BJ (cell line): ENCODE measurements at regions not wholly inside any gene's neighbourhood (a gene's known extent, or its start where the extent isn't known, plus 50 kb on each side); places are given as distances from the start of the nearest gene placed in this dataset.

Source experiments
- CTCF ChIA-PET: fragments of 350-600 bp; formaldehyde crosslinking; extraction: SDS; loops from one replicate; lab custom pipeline; 2021; ENCODE audit warnings: antibody characterized with exemption, inconsistent platforms; lab: Yijun Ruan, JAX
- POLR2A ChIA-PET: fragments of 300-600 bp; sonication (Branson Sonifier 250); formaldehyde crosslinking; extraction: SDS; loops from one replicate; lab custom pipeline; 2021; ENCODE audit warnings: antibody characterized with exemption; lab: Charles Lee
- DNase-seq: peaks from one replicate; pipeline ENCODE4 v3.0.0-alpha.2; 2011; ENCODE audit warnings: low read depth
- H3K27me3 ChIP-seq: 2 replicates; pipeline ENCODE4 v1.6.0; 2011; ENCODE audit warnings: low read length; ENCODE audit not compliant: control insufficient read depth, insufficient read depth
- H3K36me3 ChIP-seq: 2 replicates; pipeline ENCODE4 v1.5.1; 2011; ENCODE audit warnings: low read length; ENCODE audit not compliant: control insufficient read depth, insufficient read depth
- H3K4me3 ChIP-seq: 2 replicates; pipeline ENCODE4 v1.5.1; 2011; ENCODE audit warnings: low read depth, mild to moderate bottlenecking, control low read depth, low read length
- CTCF ChIP-seq: IDR thresholded peaks from 2 replicates; pipeline ENCODE4 v1.5.1; 2011; ENCODE audit warnings: low read depth, mild to moderate bottlenecking, control low read depth, inconsistent platforms, low read length, moderate library complexity; ENCODE audit not compliant: insufficient read depth

- H3K36me3 ChIP-seq, result no peaks in the 10 kb centered on the region
- no peak overlapping the region for H3K4me3 ChIP-seq
- no peak for TF ChIP-seq CTCF
- ChIA-PET POLR2A (no interaction called here), CTCF (no interaction called here)
- DNase-seq, result no peak
- no peaks in the 10 kb centered on the region for H3K27me3 ChIP-seq
Observed at GRCh38 chr1:105641407-105641806, 1415.1 kb upstream of the PRMT6 start.

GRCh38 chr1:105652109-105652508 lies 1404.4 kb upstream of the PRMT6 start:
- CTCF ChIA-PET, result no interaction called here
- no peaks in the 10 kb centered on the region for H3K27me3 ChIP-seq
- DNase-seq, result no peak
- H3K4me3 ChIP-seq, result no peak overlapping the region
- POLR2A ChIA-PET, result no interaction called here
- TF ChIP-seq CTCF, result no peak
- H3K36me3 ChIP-seq, result no peaks in the 10 kb centered on the region

- Histone ChIP-seq H3K27me3 (no peaks in the 10 kb centered on the region), H3K4me3 (no peak overlapping the region), H3K36me3 (no peaks in the 10 kb centered on the region)
- TF ChIP-seq CTCF, result no peak
- DNase-seq, result no peak
- CTCF ChIA-PET, result no interaction called here
- POLR2A ChIA-PET, result no interaction called here
Observed at GRCh38 chr1:105655032-105655431, 1401.4 kb upstream of the PRMT6 start.

- no peak for TF ChIP-seq CTCF
- no peak for DNase-seq
- CTCF ChIA-PET, result no interaction called here
- H3K27me3 ChIP-seq, result no peaks in the 10 kb centered on the region
- POLR2A ChIA-PET, result no interaction called here
- no peaks in the 10 kb centered on the region for H3K36me3 ChIP-seq
- H3K4me3 ChIP-seq, result no peak overlapping the region
Observed at GRCh38 chr1:105664495-105664894, 1392.0 kb upstream of the PRMT6 start.

GRCh38 chr1:105678334-105678733 lies 1378.1 kb upstream of the PRMT6 start:
- CTCF ChIA-PET, result no interaction called here

More at GRCh38 chr1:105678334-105678733, 1378.1 kb upstream of the PRMT6 start:
- Histone ChIP-seq H3K36me3 (no peaks in the 10 kb centered on the region), H3K4me3 (no peak overlapping the region), H3K27me3 (no peaks in the 10 kb centered on the region)
- DNase-seq, result no peak
- no peak for TF ChIP-seq CTCF
- POLR2A ChIA-PET, result no interaction called here
